ENCODE measurements at regions not wholly inside any gene's neighbourhood (a gene's known extent, or its start where the extent isn't known, plus 50 kb on each side); places are given as distances from the start of the nearest gene placed in this dataset.

DNA sequence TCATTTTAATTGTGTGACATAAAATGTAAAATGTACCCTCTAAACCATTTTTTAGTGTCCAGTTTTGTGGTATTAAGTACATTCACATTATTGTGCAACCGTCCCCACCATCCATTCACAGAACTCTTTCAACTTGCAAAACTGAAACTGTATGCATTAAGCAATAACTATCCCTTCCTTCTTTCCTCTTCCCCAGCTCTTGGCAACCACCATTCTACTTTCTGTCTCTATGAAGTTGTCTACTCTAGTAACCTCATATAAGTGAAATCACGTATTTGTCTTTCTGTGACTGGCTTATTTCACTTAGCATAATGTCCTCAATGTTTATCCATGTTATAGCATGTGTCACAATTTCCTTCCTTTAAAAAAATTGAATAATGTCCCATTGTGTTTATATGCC lies 142.4 kb downstream of the C9orf152 start:
- DNase-seq (ENCODE audit: low spot score), result no peak
- in situ Hi-C loops (cut with HindIII; ENCODE audit: low sequenced_read_pairs), result no loop called here

GRCh38 chr9:110066929-110067716 lies 140.8 kb downstream of the C9orf152 start:
- in situ Hi-C loops (cut with HindIII; ENCODE audit: low sequenced_read_pairs), result no loop called here
- DNase-seq (ENCODE audit: low spot score), result no peak

DNA sequence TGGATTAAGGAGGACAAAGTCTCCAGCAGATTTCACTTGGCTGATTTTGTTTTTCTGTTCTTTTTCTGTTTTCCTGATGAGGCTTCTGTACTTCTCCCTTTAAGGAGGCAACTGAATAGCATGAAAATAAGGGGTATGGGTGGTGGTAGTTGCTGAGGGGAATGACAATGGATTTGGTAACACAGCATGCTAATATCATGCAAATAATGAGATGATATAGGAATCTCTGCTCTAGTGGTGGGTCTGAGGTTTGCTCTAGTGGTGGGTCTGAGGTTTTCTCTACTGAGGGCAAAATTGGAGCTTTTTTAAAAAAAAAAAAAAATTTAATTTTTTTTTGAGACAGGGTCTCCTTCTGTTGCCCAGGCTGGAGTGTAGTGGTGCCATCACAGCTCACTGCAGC lies 139.7 kb downstream of the C9orf152 start:
- DNase-seq (ENCODE audit: low spot score), result no peak
- in situ Hi-C loops (cut with HindIII; ENCODE audit: low sequenced_read_pairs), result no loop called here

- in situ Hi-C loops (cut with HindIII; ENCODE audit: low sequenced_read_pairs), result no loop called here
- no peak for DNase-seq (ENCODE audit: low spot score)
Observed at GRCh38 chr9:110069326-110070248, 138.4 kb downstream of the C9orf152 start.

GRCh38 chr9:110072597-110073355 lies 135.2 kb downstream of the C9orf152 start:
- in situ Hi-C loops (cut with HindIII; ENCODE audit: low sequenced_read_pairs), result no loop called here
- DNase-seq (ENCODE audit: low spot score), result no peak

DNA sequence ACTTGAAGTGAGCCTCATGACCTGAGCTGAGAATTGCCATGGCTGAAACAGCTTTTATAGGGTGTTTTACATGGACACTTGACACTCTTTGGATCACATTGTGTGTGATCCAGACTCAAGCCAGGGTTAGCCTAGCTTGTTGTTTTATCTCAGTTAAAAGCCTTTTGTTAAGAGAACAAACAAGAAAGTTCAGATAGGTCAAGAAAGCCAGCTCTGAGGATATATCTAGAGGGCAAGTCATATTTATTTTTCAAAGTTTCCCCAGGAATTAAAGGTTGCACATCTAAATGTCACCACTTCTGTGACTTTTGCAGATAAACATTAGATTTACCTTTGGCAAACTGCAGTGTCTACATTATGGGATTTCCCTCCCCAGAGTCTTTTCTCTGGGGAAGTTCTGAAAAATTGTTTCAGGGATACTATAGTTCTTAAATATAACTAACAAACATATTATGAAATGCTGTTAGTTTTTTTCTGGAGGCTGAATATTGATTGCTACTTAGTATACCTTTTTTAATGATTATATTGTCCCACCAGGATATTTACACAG lies 134.5 kb downstream of the C9orf152 start:
- DNase-seq (ENCODE audit: low spot score), result no peak
- in situ Hi-C loops (cut with HindIII; ENCODE audit: low sequenced_read_pairs), result no loop called here

DNA sequence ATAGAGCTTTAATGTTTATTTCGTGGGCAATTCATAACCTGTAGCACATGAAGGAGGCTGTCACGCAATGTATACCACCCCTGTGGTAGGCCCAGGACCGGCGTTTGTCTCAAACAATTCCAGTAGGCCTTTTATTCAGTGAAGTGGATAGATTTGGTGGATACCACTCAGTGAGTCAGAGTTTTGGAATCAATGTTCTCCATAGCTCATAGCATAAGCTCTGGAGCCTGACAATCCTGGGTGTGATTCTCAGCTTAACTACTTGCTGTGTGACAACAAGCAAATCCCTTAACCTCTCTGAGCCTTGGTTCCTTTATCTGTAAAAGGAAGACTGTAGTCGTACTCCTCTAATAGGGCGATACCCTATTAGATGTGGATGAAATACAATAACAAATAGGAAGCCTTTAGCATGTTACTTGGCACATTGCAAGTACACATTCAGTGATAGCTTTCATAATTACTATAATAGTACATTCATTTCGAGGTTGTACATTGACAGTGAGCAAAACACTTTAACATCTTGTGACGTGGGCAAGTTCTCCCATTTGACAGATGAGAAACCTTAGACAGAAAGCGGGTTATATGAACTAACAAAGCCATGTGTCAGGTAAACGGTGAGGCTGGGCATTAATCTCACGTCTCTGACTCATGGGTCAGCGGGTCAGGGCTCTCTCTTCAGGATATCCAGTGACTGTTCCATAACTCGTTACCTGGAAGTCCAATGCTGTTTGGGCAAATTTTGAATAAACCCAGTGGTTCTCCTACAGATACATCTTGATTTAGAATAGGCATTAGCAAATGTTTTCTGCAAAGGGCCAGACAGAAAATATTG lies 130.8 kb downstream of the C9orf152 start:
- DNase-seq (ENCODE audit: low spot score), result no peak
- in situ Hi-C loops (cut with HindIII; ENCODE audit: low sequenced_read_pairs), result no loop called here

DNA sequence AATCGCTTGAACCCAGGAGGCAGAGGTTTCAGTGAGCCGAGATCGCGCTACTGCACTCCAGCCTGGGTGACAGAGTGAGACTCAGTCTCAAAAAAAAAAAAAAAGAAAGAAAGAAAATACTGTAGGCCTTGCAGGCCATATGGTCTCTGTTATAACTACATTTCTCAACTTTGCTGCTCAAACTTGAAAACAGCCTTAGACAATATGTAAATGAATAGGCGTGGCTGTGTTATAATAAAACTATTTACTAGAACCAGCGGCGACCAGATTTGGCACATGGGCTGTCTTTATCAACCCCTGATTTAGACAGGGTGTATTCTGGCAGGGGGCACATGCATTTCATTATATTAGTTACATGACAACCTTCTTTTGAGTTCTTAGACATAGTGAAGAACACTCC lies 130.0 kb downstream of the C9orf152 start:
- DNase-seq (ENCODE audit: low spot score), result no peak
- in situ Hi-C loops (cut with HindIII; ENCODE audit: low sequenced_read_pairs), result no loop called here

DNA sequence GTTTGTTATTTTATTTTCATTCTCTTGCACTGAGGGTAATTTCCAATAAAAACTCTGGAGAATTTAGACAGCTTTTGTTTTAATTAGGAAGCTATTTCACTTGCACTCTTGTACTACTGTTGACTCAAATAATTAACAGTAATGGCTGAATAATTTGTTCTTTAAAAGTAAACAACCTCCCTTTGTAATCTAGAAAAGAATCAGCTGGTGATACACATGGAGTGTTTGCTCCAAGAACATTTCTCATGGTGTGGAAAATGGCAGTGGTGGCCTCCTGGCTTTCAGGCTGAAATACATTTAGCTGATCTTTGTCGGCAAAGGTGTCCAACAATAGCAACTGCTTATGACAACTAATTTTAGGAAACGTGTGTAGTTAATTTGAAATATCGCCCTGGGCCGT lies 129.4 kb downstream of the C9orf152 start:
- in situ Hi-C loops (cut with HindIII; ENCODE audit: low sequenced_read_pairs), result no loop called here

GRCh38 chr9:110081395-110081794 lies 126.6 kb downstream of the C9orf152 start:
- no peak for DNase-seq (ENCODE audit: low spot score)

More for the DNA sequence above, 129.4 kb downstream of the C9orf152 start:
- DNase-seq (ENCODE audit: low spot score), result no peak

DNA sequence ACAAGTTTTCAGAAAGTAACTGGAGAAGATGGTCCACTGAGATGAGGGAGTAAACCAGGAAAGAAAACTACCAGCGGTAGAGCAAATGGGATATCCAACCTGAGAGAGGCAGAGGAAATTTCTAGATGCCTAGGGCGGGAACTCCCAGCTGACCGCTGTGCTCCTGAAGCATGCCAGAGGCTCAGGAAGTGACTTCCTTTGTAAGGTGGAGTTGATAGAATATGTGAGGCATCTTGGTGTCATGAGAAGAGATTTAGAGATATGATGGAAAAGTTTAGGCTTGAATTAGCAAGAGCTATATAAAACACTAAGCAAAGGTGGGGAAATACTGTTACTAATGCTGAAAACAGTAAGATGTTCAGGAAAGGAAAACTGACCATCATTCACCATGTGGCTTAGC lies 124.1 kb downstream of the C9orf152 start:
- in situ Hi-C loops (cut with HindIII; ENCODE audit: low sequenced_read_pairs), result no loop called here
- DNase-seq (ENCODE audit: low spot score), result no peak

More at GRCh38 chr9:110081395-110081794, 126.6 kb downstream of the C9orf152 start:
- in situ Hi-C loops (cut with HindIII; ENCODE audit: low sequenced_read_pairs), result no loop called here

DNA sequence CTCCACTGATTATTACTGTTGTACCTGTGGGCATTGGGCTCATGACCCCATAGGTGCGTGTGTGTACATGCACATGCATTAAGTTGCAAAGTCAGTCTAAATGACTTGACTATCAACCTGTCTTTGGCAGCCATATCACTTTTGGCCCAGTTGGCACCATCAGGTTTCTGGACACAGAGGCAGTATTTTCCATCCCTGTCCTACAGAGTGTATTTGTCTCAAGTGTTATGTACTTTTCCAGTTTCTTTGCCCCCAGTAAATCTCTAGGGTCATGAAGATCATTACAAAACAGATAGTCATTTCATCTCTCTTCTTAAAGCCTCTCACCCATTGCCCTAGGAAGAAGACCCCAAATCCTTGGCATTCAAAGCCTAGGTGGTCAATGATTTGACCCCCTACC lies 121.4 kb downstream of the C9orf152 start:
- DNase-seq (ENCODE audit: low spot score), result no peak
- in situ Hi-C loops (cut with HindIII; ENCODE audit: low sequenced_read_pairs), result no loop called here

- in situ Hi-C loops (cut with HindIII; ENCODE audit: low sequenced_read_pairs), result no loop called here
- no peak for DNase-seq (ENCODE audit: low spot score)
Observed at GRCh38 chr9:110087605-110088004, 120.4 kb downstream of the C9orf152 start.

DNA sequence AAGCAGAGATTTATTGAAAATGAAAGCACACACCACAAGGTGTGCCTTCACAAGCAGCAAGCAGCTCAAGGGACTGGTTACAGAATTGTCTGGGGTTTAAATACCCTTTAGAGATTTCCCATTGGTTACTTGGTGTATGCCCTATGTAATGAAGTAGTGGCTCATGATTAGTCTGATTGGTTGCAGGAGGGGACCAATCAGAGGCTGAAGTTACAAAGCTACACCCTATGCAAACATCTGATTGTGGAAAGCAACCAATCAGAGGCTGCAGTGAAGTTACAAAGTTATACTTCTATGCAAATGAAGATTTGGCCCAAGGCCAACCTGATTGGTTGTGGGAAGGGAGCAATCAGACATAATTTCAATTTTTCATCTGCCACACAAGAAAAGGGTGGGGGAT lies 119.9 kb downstream of the C9orf152 start:
- in situ Hi-C loops (cut with HindIII; ENCODE audit: low sequenced_read_pairs), result no loop called here
- no peak for DNase-seq (ENCODE audit: low spot score)

GRCh38 chr9:110089681-110090370 lies 118.1 kb downstream of the C9orf152 start:
- in situ Hi-C loops (cut with HindIII; ENCODE audit: low sequenced_read_pairs), result no loop called here
- DNase-seq (ENCODE audit: low spot score), result no peak

DNA sequence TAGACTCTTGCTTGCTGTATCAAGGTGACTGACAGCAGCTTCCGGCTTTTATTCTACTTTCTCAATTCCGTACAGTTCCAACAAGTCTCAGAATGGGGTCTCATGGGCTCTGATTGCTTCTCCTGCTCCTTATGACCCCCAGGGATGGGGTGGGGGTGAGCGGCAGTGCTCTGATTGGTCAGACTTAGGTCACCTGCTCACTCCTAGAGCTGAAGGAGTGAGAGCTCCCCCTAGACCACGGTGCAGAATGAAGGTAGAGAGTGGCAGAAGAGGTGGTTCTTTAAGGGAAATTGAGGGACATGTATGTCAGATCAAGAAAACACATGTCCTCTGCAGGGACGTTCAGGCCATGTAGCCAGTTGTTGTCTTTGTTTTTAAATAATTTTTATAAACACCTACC lies 115.2 kb downstream of the C9orf152 start:
- in situ Hi-C loops (cut with HindIII; ENCODE audit: low sequenced_read_pairs), result no loop called here
- DNase-seq (ENCODE audit: low spot score), result no peak

DNA sequence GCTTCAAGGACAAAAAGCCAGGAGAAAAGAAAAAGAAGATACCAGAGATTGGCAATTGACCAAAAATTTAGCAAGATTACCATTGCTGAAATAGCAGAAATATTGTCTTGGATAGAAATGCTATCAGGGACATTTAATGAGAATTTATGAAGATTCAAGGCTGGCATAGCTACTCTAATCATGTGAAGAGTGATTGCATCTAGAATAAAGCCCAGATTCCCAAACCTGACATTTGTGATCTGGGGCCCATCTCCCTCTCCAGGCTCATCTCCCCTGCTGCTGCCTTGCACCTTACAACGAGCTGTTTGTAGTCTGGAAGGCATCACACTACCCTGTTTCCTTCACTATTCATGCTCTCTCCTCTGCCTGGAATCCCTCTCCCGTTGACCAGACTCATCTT lies 114.5 kb downstream of the C9orf152 start:
- in situ Hi-C loops (cut with HindIII; ENCODE audit: low sequenced_read_pairs), result no loop called here

GRCh38 chr9:110093871-110094270 lies 114.1 kb downstream of the C9orf152 start:
- DNase-seq (ENCODE audit: low spot score), result no peak
- in situ Hi-C loops (cut with HindIII; ENCODE audit: low sequenced_read_pairs), result no loop called here

More for the DNA sequence above, 114.5 kb downstream of the C9orf152 start:
- no peak for DNase-seq (ENCODE audit: low spot score)
